ENCODE measurements at regions not wholly inside any gene's neighbourhood (a gene's known extent, or its start where the extent isn't known, plus 50 kb on each side); places are given as distances from the start of the nearest gene placed in this dataset.
A peak's percentile ranks its signal among the peaks of the same experiment; 100 is the strongest.

DNA sequence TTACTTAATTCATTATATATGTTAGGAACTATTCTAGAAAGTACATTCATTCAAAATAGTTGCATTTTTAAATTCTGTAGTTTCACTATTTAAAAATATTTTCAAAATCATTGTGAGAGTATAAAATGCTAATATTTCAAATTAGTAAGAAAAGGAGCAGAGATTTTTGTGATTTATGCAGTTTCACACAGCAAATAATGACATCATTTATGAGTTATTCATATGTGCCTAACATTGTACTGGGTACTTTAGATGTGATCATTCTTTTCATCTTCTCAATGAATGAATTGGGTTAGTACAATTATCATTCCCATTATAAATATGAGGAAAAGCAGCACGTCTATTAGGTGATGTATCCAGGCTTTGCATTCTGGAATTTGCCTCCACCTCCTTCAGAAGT lies 1451.0 kb upstream of the IGFBP7 start:
- H4K20me1 ChIP-seq (ENCODE audit: insufficient read depth, low read length): no peaks in the 10 kb centered on the region
- ATAC-seq (no peak), DNase-seq (ENCODE audit: low spot score) (no peak), FAIRE-seq (no peak)
- no peaks in the 10 kb centered on the region for H3K4me1 ChIP-seq (ENCODE audit: insufficient read depth, low read length)
- TF ChIP-seq ATF7 (IDR thresholded peaks at IDR 0.05): peak; percentile 63; the same call in 1 of the 2 replicates
- no peak for TF ChIP-seq ATF7 (CRISPR knock-in tag; IDR thresholded peaks at IDR 0.05)
- no peak for TF ChIP-seq ATM (IDR thresholded peaks at IDR 0.05; ENCODE audit: borderline replicate concordance)
- CTCF ChIA-PET (ENCODE audit: low intra/inter-chr PET ratio, low total read pairs): no interaction called here
- no peak overlapping the region for H3K9ac ChIP-seq (ENCODE audit: insufficient read depth, low read depth, low read length)
- no peak overlapping the region for H2AFZ ChIP-seq (ENCODE audit: low read length)
- no peak overlapping the region for H3K4me2 ChIP-seq (ENCODE audit: low read depth, low read length)
- 0% methylated on average over 1 of the region's 1 CpG for WGBS (ENCODE audit: low lambda C conversion rate)
- H3K27me3 ChIP-seq (ENCODE audit: control insufficient read depth in 1 of 2, insufficient read depth in 2 of 2, low read length in 2 of 2): no peaks in the 10 kb centered on the region
- in situ Hi-C loops (cut with HindIII; ENCODE audit: extremely low pct_ligation_motif_present, low pct_unique_long_range_greater_than_20kb) (no loop called here), intact Hi-C loops (cut with micrococcal nuclease; ENCODE audit: unreplicated experiment) (no loop called here)
- BruUV-seq (replicated peaks): no TSS peak
- POLR2A ChIA-PET: no interaction called here
- no peaks in the 10 kb centered on the region for H3K79me2 ChIP-seq (ENCODE audit: insufficient read depth, low read length)
- H3K4me3 ChIP-seq (replicated peaks in 1 of 3; ENCODE audit: insufficient read depth in 1 of 3, low read depth in 2 of 3, low read length in 3 of 3): no peak overlapping the region
- H3K36me3 ChIP-seq (replicated peaks in 1 of 2; ENCODE audit: control insufficient read depth in 1 of 2, insufficient read depth in 2 of 2, low read length in 2 of 2): no peaks in the 10 kb centered on the region
- H3K9me3 ChIP-seq (ENCODE audit: low read length): peaks cover 17% of the 10 kb centered on the region
- no peak overlapping the region for H3K27ac ChIP-seq (ENCODE audit: extremely low read length, insufficient read depth, low read length)

DNA sequence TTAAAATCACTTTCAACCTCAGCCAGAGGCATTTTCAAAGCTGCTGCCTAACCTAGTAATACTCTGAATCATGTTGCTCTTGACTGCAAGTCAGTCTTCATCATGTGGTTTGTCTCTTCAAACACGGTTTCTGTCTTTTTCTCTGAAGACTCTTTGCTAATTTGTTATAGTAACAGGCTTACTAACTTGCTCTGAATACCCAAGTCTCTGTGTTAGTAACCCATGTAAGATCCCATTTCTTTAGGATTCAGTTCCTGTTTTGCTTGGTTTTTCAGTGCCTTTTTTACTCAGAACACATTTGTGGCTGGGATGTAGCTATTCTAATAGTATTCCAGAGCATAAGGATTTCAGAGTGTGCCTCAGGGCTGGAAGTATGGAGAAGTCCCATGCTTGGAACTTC lies 1450.6 kb upstream of the IGFBP7 start:
- Histone ChIP-seq H3K79me2 (ENCODE audit: insufficient read depth, low read length) (no peaks in the 10 kb centered on the region), H3K9me3 (ENCODE audit: low read length) (peaks cover 17% of the 10 kb centered on the region), H3K36me3 (replicated peaks in 1 of 2; ENCODE audit: control insufficient read depth in 1 of 2, insufficient read depth in 2 of 2, low read length in 2 of 2) (no peaks in the 10 kb centered on the region), H3K4me3 (replicated peaks in 1 of 3; ENCODE audit: insufficient read depth in 1 of 3, low read depth in 2 of 3, low read length in 3 of 3) (no peak overlapping the region), H3K27ac (ENCODE audit: extremely low read length, insufficient read depth, low read length) (no peak overlapping the region), H3K4me1 (ENCODE audit: insufficient read depth, low read length) (no peaks in the 10 kb centered on the region), H3K4me2 (ENCODE audit: low read depth, low read length) (no peak overlapping the region), H3K27me3 (ENCODE audit: control insufficient read depth in 1 of 2, insufficient read depth in 2 of 2, low read length in 2 of 2) (no peaks in the 10 kb centered on the region), H4K20me1 (ENCODE audit: insufficient read depth, low read length) (no peaks in the 10 kb centered on the region), H3K9ac (ENCODE audit: insufficient read depth, low read depth, low read length) (no peak overlapping the region), H2AFZ (ENCODE audit: low read length) (no peak overlapping the region)
- no TSS peak for BruUV-seq (replicated peaks)
- intact Hi-C loops (cut with micrococcal nuclease; ENCODE audit: unreplicated experiment) (no loop called here), in situ Hi-C loops (cut with HindIII; ENCODE audit: extremely low pct_ligation_motif_present, low pct_unique_long_range_greater_than_20kb) (no loop called here)
- no peak for FAIRE-seq
- no peak for TF ChIP-seq XBP1 (CRISPR knock-in tag; IDR thresholded peaks at IDR 0.05)
- no peak for TF ChIP-seq YEATS4 (CRISPR knock-in tag; IDR thresholded peaks at IDR 0.05; ENCODE audit: borderline replicate concordance)
- TF ChIP-seq SALL2 (CRISPR knock-in tag; IDR thresholded peaks at IDR 0.05): no peak
- no peak for TF ChIP-seq ZNF17 (CRISPR knock-in tag; IDR thresholded peaks at IDR 0.05)
- TF ChIP-seq MAFF (IDR thresholded peaks at IDR 0.05; ENCODE audit: low read depth, low read length): no peak
- ATAC-seq: no peak
- ChIA-PET CTCF (ENCODE audit: low intra/inter-chr PET ratio, low total read pairs) (no interaction called here), POLR2A (no interaction called here)
- WGBS (ENCODE audit: low lambda C conversion rate): 0% methylated on average over 1 of the region's 1 CpG
- no peak for DNase-seq (ENCODE audit: low spot score)

Data from HepG2 (cell line).